ENCODE measurements at regions not wholly inside any gene's neighbourhood (a gene's known extent, or its start where the extent isn't known, plus 50 kb on each side); places are given as distances from the start of the nearest gene placed in this dataset.

- Histone ChIP-seq H3K4me1 (no peaks in the 10 kb centered on the region), H3K36me3 (no peaks in the 10 kb centered on the region), H3K27me3 (no peaks in the 10 kb centered on the region), H3K4me3 (no peak overlapping the region), H3K27ac (no peak overlapping the region), H3K9me3 (no peaks in the 10 kb centered on the region)
- intact Hi-C loops (cut with DNase I) = no loop called here
- no peak for TF ChIP-seq CTCF (IDR thresholded peaks at IDR 0.05)
- DNase-seq (no peak), ATAC-seq (no peak)
Observed at GRCh38 chr13:54301085-54301484, 1272.5 kb downstream of the OLFM4 start.

- Histone ChIP-seq H3K27me3 (no peaks in the 10 kb centered on the region), H3K9me3 (no peaks in the 10 kb centered on the region), H3K36me3 (no peaks in the 10 kb centered on the region), H3K27ac (no peak overlapping the region), H3K4me1 (no peaks in the 10 kb centered on the region), H3K4me3 (no peak overlapping the region)
- TF ChIP-seq CTCF (IDR thresholded peaks at IDR 0.05) = no peak
- ATAC-seq = no peak
- intact Hi-C loops (cut with DNase I) = no loop called here
- no peak for DNase-seq
Observed at GRCh38 chr13:54305377-54305776, 1276.8 kb downstream of the OLFM4 start.

GRCh38 chr13:54312885-54313284 lies 1284.3 kb downstream of the OLFM4 start:
- Histone ChIP-seq H3K9me3 (no peaks in the 10 kb centered on the region), H3K4me3 (no peak overlapping the region), H3K4me1 (no peaks in the 10 kb centered on the region), H3K27ac (no peak overlapping the region), H3K36me3 (no peaks in the 10 kb centered on the region), H3K27me3 (no peaks in the 10 kb centered on the region)
- no peak for ATAC-seq
- DNase-seq = no peak
- intact Hi-C loops (cut with DNase I) = no loop called here
- no peak for TF ChIP-seq CTCF (IDR thresholded peaks at IDR 0.05)

GRCh38 chr13:54317722-54318121 lies 1289.1 kb downstream of the OLFM4 start:
- DNase-seq = no peak
- Histone ChIP-seq H3K27ac (no peak overlapping the region), H3K4me3 (no peak overlapping the region), H3K27me3 (no peaks in the 10 kb centered on the region), H3K36me3 (no peaks in the 10 kb centered on the region), H3K9me3 (no peaks in the 10 kb centered on the region), H3K4me1 (no peaks in the 10 kb centered on the region)
- peak; percentile 46 for ATAC-seq
- TF ChIP-seq CTCF (IDR thresholded peaks at IDR 0.05) = no peak
- intact Hi-C loops (cut with DNase I) = no loop called here

- no peak for TF ChIP-seq CTCF (IDR thresholded peaks at IDR 0.05)
- intact Hi-C loops (cut with DNase I) = no loop called here
- Histone ChIP-seq H3K27ac (no peak overlapping the region), H3K9me3 (no peaks in the 10 kb centered on the region), H3K36me3 (no peaks in the 10 kb centered on the region), H3K27me3 (no peaks in the 10 kb centered on the region), H3K4me1 (no peaks in the 10 kb centered on the region), H3K4me3 (no peak overlapping the region)
- DNase-seq (no peak), ATAC-seq (no peak)
Observed at GRCh38 chr13:54337540-54337939, 1308.9 kb downstream of the OLFM4 start.

GRCh38 chr13:54347531-54347930 lies 1318.9 kb downstream of the OLFM4 start:
- Histone ChIP-seq H3K36me3 (no peaks in the 10 kb centered on the region), H3K27ac (no peak overlapping the region), H3K9me3 (no peaks in the 10 kb centered on the region), H3K4me3 (no peak overlapping the region), H3K4me1 (no peaks in the 10 kb centered on the region), H3K27me3 (no peaks in the 10 kb centered on the region)
- intact Hi-C loops (cut with DNase I) = no loop called here
- DNase-seq (no peak), ATAC-seq (no peak)
- TF ChIP-seq CTCF (IDR thresholded peaks at IDR 0.05) = no peak

Measured in upper lobe of right lung (tissue), 1 donor.